ENCODE measurements at regions not wholly inside any gene's neighbourhood (a gene's known extent, or its start where the extent isn't known, plus 50 kb on each side); places are given as distances from the start of the nearest gene placed in this dataset.

DNA sequence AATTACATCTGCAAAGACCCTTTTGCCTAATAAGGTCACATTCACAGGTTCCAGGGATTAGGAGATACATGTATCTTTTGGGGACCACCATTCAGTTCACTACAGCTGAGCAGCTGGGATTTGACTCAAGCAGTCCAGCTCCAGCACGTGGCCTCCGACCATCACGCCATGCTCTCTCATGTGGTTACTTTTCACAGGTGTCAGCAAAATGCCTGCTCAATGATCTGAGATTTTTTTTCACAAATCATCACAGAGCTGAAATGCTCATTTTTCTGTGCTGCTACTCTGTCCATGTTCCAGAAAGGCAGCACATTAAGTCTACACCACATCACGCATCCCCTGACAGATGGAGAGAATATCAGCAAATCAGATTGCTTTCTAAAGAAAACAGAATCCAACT, 98.5 kb upstream of the RMDN2 start:
- Histone ChIP-seq H4K91ac (ENCODE audit: insufficient read length, low read depth, low read length) (no peak overlapping the region), H3K4me2 (ENCODE audit: insufficient read depth, insufficient read length, low read length) (no peak overlapping the region), H2BK15ac (ENCODE audit: low read depth, low read length) (no peak overlapping the region), H2AFZ (ENCODE audit: low read length) (no peak overlapping the region), H3T11ph (ENCODE audit: low read length) (no peak overlapping the region), H3K4ac (ENCODE audit: low read depth, low read length) (no peak overlapping the region), H3K4me1 (ENCODE audit: insufficient read depth, low read length) (no peaks in the 10 kb centered on the region), H3K9me3 (ENCODE audit: control insufficient read depth, low read depth, low read length) (no peaks in the 10 kb centered on the region), H2BK5ac (ENCODE audit: insufficient read length, low read length) (no peak overlapping the region), H3K27ac (ENCODE audit: insufficient read length, low read depth, low read length) (no peak overlapping the region), H3K79me1 (ENCODE audit: insufficient read depth, low read depth, low read length, poor library complexity, severe bottlenecking) (no peaks in the 10 kb centered on the region), H3K9ac (ENCODE audit: extremely low read depth, insufficient read length, low read length) (no peak overlapping the region), H3K79me2 (ENCODE audit: insufficient read depth, low read length) (no peaks in the 10 kb centered on the region), H2BK12ac (ENCODE audit: insufficient read length, low read depth, low read length) (no peak overlapping the region), H4K20me1 (ENCODE audit: control insufficient read depth, insufficient read depth, insufficient read length) (no peaks in the 10 kb centered on the region), H4K5ac (ENCODE audit: insufficient read length, low read depth, low read length) (no peak overlapping the region), H3K27me3 (ENCODE audit: insufficient read depth, low read length) (no peaks in the 10 kb centered on the region), H3K18ac (ENCODE audit: insufficient read length, low read depth, low read length) (no peak overlapping the region), H4K8ac (replicated peaks; ENCODE audit: insufficient read length, low read depth, low read length) (no peak overlapping the region), H3K23me2 (ENCODE audit: insufficient read length, low read depth, low read length, poor library complexity, severe bottlenecking) (no peaks in the 10 kb centered on the region), H2BK120ac (ENCODE audit: low read depth, low read length, poor library complexity, severe bottlenecking) (no peak overlapping the region), H3K14ac (ENCODE audit: insufficient read depth, low read length) (no peak overlapping the region), H2AK5ac (ENCODE audit: insufficient read length, low read length) (no peak overlapping the region), H3K56ac (ENCODE audit: insufficient read length, low read depth, low read length) (no peak overlapping the region), H2BK20ac (ENCODE audit: low read depth, low read length, poor library complexity, severe bottlenecking) (no peak overlapping the region), H3K23ac (ENCODE audit: insufficient read length, low read depth, low read length) (no peak overlapping the region)
- H3K4me3 Mint-ChIP-seq: no peak overlapping the region
- no peak for DNase-seq
- H3K27me3 Mint-ChIP-seq (ENCODE audit: low read depth): no peaks in the 10 kb centered on the region; the same call in 1 of the 2 replicates
- no peak for TF ChIP-seq CTCF (conservative IDR thresholded peaks at IDR 0.05)
- WGBS (ENCODE audit: extremely low coverage, insufficient read length, low lambda C conversion rate): no CpG with 5 or more reads among the region's 4 CpGs
- no peaks in the 10 kb centered on the region for H3K36me3 Mint-ChIP-seq (ENCODE audit: insufficient read depth in 1 of 3, low read depth in 3 of 3)
- no peak overlapping the region for H3K27ac Mint-ChIP-seq
- peaks cover 0 to 9% of the 10 kb centered on the region in 2 experiments; a peak in 2 of 4 replicates for H3K4me1 Mint-ChIP-seq
- no peaks in the 10 kb centered on the region for H3K9me3 Mint-ChIP-seq
